Upper lobe of right lung (tissue), 1 donor: ENCODE measurements at regions not wholly inside any gene's neighbourhood (a gene's known extent, or its start where the extent isn't known, plus 50 kb on each side); places are given as distances from the start of the nearest gene placed in this dataset.

Experiments
- ATAC-seq: fragments of 200-7000 bp; cut with Tn5 transposase; one replicate; pipeline ENCODE4 v1.9.1; 2020; ENCODE audit warnings: mild to moderate bottlenecking, moderate library complexity
- DNase-seq: peaks from one replicate; pipeline ENCODE4 v3.0.0-alpha.2; 2020
- H3K27ac ChIP-seq: fragments of 200-600 bp; one replicate; pipeline ENCODE4 v1.8.0; 2022
- H3K27me3 ChIP-seq: fragments of 200-600 bp; one replicate; pipeline ENCODE4 v1.8.0; 2022; ENCODE audit warnings: mild to moderate bottlenecking
- H3K36me3 ChIP-seq: fragments of 200-600 bp; one replicate; pipeline ENCODE4 v1.8.0; 2022
- H3K4me1 ChIP-seq: fragments of 200-600 bp; one replicate; pipeline ENCODE4 v1.8.0; 2022
- H3K4me3 ChIP-seq: fragments of 200-600 bp; one replicate; pipeline ENCODE4 v1.8.0; 2022; ENCODE audit warnings: mild to moderate bottlenecking
- H3K9me3 ChIP-seq: fragments of 200-600 bp; one replicate; pipeline ENCODE4 v1.8.0; 2022
- intact Hi-C: fragments of 100-400 bp; cut with DNase I; formaldehyde crosslinking; loops from one replicate; pipeline ENCODE4 v1.11.0; 2022
- TF ChIP-seq, protein P1 (sequence below): fragments of 200-600 bp; IDR thresholded peaks from one replicate; pipeline ENCODE4 v1.8.0; 2022; ENCODE audit warnings: antibody characterized with exemption
- donor health status: DM: no; HTN: yes; CAD: no; lungs with severe emphysema.

- Histone ChIP-seq H3K4me1 (no peaks in the 10 kb centered on the region), H3K36me3 (no peaks in the 10 kb centered on the region), H3K27ac (no peak overlapping the region), H3K4me3 (no peak overlapping the region), H3K9me3 (no peaks in the 10 kb centered on the region), H3K27me3 (no peaks in the 10 kb centered on the region)
- intact Hi-C loops = no loop called here
- ATAC-seq (no peak), DNase-seq (no peak)
- TF ChIP-seq, protein P1, sequence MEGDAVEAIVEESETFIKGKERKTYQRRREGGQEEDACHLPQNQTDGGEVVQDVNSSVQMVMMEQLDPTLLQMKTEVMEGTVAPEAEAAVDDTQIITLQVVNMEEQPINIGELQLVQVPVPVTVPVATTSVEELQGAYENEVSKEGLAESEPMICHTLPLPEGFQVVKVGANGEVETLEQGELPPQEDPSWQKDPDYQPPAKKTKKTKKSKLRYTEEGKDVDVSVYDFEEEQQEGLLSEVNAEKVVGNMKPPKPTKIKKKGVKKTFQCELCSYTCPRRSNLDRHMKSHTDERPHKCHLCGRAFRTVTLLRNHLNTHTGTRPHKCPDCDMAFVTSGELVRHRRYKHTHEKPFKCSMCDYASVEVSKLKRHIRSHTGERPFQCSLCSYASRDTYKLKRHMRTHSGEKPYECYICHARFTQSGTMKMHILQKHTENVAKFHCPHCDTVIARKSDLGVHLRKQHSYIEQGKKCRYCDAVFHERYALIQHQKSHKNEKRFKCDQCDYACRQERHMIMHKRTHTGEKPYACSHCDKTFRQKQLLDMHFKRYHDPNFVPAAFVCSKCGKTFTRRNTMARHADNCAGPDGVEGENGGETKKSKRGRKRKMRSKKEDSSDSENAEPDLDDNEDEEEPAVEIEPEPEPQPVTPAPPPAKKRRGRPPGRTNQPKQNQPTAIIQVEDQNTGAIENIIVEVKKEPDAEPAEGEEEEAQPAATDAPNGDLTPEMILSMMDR = no peak
These were observed 583.8 kb downstream of the BRINP1 start for GRCh38 chr9:118785456-118785855.

DNA sequence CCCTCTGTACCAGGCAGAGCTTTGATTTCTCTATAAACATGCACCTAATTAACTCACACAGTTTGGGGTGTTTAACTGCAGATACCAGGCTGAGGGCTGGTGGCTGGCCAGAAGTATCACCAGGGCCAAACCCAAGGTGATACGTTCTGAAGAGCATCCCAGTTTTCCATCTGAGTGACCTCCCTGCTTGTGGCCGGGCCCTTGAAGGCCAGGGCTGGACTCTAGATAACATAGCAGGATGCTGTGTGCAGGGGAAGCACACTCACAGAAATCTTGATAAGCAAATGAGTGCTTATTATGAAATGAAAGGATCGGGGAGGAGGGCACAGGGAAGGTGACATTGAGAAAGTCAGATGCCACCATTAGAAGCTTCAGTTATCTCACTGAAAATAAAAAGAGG, 582.4 kb downstream of the BRINP1 start:
- Histone ChIP-seq H3K36me3 (no peaks in the 10 kb centered on the region), H3K4me1 (no peaks in the 10 kb centered on the region), H3K4me3 (no peak overlapping the region), H3K9me3 (no peaks in the 10 kb centered on the region), H3K27ac (no peak overlapping the region), H3K27me3 (no peaks in the 10 kb centered on the region)
- DNase-seq = no peak
- TF ChIP-seq, protein P1 = no peak
- intact Hi-C loops = no loop called here
- no peak for ATAC-seq

GRCh38 chr9:118809160-118809625, 560.0 kb downstream of the BRINP1 start:
- no peak overlapping the region for H3K27ac ChIP-seq

DNA sequence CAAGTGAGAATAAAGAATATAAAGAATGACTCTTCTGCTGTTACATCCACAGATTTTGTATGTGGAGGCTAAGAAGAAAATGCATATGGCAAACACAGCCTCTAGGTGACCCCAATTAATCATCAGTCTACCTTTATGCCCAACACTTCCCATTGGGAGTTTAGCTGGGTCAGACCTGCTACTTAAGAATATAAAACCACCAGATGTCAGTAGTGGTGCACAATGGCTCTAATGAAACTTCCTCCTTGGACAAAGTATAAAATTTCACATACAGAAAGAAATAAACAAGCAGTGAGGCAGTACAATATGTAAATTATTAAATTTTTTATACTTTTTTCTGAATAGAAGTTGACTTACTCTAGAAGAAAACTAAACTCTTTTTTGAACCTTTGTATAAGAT, 539.9 kb downstream of the BRINP1 start:
- Histone ChIP-seq H3K36me3 (no peaks in the 10 kb centered on the region), H3K4me1 (no peaks in the 10 kb centered on the region), H3K4me3 (no peak overlapping the region), H3K27ac (no peak overlapping the region), H3K27me3 (no peaks in the 10 kb centered on the region), H3K9me3 (no peaks in the 10 kb centered on the region)
- DNase-seq = no peak
- intact Hi-C loops = no loop called here
- ATAC-seq = no peak
- TF ChIP-seq, protein P1 = peak; percentile 45

More at GRCh38 chr9:118809160-118809625, 560.0 kb downstream of the BRINP1 start:
- Histone ChIP-seq H3K4me1 (no peaks in the 10 kb centered on the region), H3K27me3 (no peaks in the 10 kb centered on the region), H3K9me3 (no peaks in the 10 kb centered on the region), H3K4me3 (no peak overlapping the region), H3K36me3 (no peaks in the 10 kb centered on the region)
- peak; percentile 62 for DNase-seq
- TF ChIP-seq, protein P1 = no peak
- intact Hi-C loops = no loop called here
- ATAC-seq = peak; percentile 59

- Histone ChIP-seq H3K36me3 (no peaks in the 10 kb centered on the region), H3K27me3 (no peaks in the 10 kb centered on the region), H3K4me3 (no peak overlapping the region), H3K27ac (no peak overlapping the region), H3K9me3 (no peaks in the 10 kb centered on the region), H3K4me1 (no peaks in the 10 kb centered on the region)
- DNase-seq (no peak), ATAC-seq (no peak)
- TF ChIP-seq, protein P1 = no peak
- intact Hi-C loops = no loop called here
These were observed 536.9 kb downstream of the BRINP1 start for GRCh38 chr9:118832371-118832770.

GRCh38 chr9:118836891-118837290, 532.3 kb downstream of the BRINP1 start:
- intact Hi-C loops = no loop called here
- Histone ChIP-seq H3K36me3 (no peaks in the 10 kb centered on the region), H3K9me3 (no peaks in the 10 kb centered on the region), H3K27me3 (no peaks in the 10 kb centered on the region), H3K27ac (no peak overlapping the region), H3K4me3 (no peak overlapping the region), H3K4me1 (no peaks in the 10 kb centered on the region)
- TF ChIP-seq, protein P1 = no peak
- DNase-seq = no peak
- no peak for ATAC-seq
